Osteoblast (primary cell): ENCODE measurements at regions not wholly inside any gene's neighbourhood (a gene's known extent, or its start where the extent isn't known, plus 50 kb on each side); places are given as distances from the start of the nearest gene placed in this dataset.

ENCODE experiments used
- DNase-seq: peaks from one replicate; pipeline ENCODE4 v3.0.0; 2011; ENCODE audit warnings: low spot score, mixed read lengths; ENCODE audit not compliant: insufficient read length; ENCODE audit errors: missing footprints
- H2AFZ ChIP-seq: 2 replicates; pipeline ENCODE4 v1.6.0; 2011; ENCODE audit warnings: mild to moderate bottlenecking, low read length
- H3K27ac ChIP-seq: 2 replicates; pipeline ENCODE4 v1.5.1; 2011; ENCODE audit warnings: mild to moderate bottlenecking, low read depth, low read length, moderate library complexity
- H3K27me3 ChIP-seq: 2 replicates; pipeline ENCODE4 v1.6.0; 2012; ENCODE audit warnings: mild to moderate bottlenecking, control low read depth, inconsistent platforms, low read length, moderate library complexity; ENCODE audit not compliant: insufficient read depth
- H3K36me3 ChIP-seq: 2 replicates; pipeline ENCODE4 v1.5.1; 2011; ENCODE audit warnings: mild to moderate bottlenecking, low read length, control low read depth, moderate library complexity; ENCODE audit not compliant: insufficient read depth
- H3K4me1 ChIP-seq: 2 replicates; pipeline ENCODE4 v1.5.1; 2011; ENCODE audit warnings: mild to moderate bottlenecking, low read length, control low read depth, moderate library complexity; ENCODE audit not compliant: insufficient read depth
- H3K4me2 ChIP-seq: 2 replicates; pipeline ENCODE4 v1.6.0; 2011; ENCODE audit warnings: mild to moderate bottlenecking, low read length; ENCODE audit not compliant: insufficient read depth
- H3K4me3 ChIP-seq: fragments of 200-600 bp; sonication (generic); 3 replicates; pipeline ENCODE4 v1.5.1; 2012; ENCODE audit warnings: mild to moderate bottlenecking, low read length, inconsistent platforms; ENCODE audit not compliant: insufficient read depth
- H3K79me2 ChIP-seq: 2 replicates; pipeline ENCODE4 v1.6.0; 2012; ENCODE audit warnings: mild to moderate bottlenecking, low read length, control low read depth, inconsistent platforms; ENCODE audit not compliant: insufficient read depth
- H3K9me3 ChIP-seq: 2 replicates; pipeline ENCODE4 v1.5.1; 2011; ENCODE audit warnings: low read depth, low read length, control low read depth
- H4K20me1 ChIP-seq: 2 replicates; pipeline ENCODE4 v1.6.0; 2012; ENCODE audit warnings: mild to moderate bottlenecking, low read length, control low read depth; ENCODE audit not compliant: insufficient read depth
- CTCF ChIP-seq: IDR thresholded peaks from 2 replicates; pipeline ENCODE4 v1.5.1; 2011; ENCODE audit warnings: mild to moderate bottlenecking, low read depth, low read length, moderate library complexity; ENCODE audit errors: extremely low read depth

DNA sequence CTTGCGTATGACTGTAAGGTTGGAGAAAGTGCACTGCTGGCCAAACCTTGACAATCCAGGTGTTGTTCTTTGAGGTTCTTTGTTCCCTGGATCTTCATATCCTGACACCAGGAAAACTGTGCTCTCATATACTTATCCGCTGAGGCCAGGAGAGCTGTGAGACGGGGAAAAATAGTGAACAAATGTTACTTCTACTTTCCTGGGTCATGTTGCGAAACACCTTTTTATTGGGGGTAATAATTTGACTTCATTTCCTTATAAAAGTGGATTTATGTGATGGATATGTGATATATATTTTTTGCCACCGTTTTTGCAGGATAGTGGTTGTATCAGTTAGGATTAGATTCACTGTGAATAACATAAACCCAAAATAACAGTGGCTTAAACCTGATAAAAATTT lies 336.1 kb downstream of the OSR1 start:
- TF ChIP-seq CTCF = no peak
- H2AFZ ChIP-seq = no peak overlapping the region
- peak overlapping the region; percentile 98 for H3K27ac ChIP-seq
- no peaks in the 10 kb centered on the region for H3K36me3 ChIP-seq
- H3K4me3 ChIP-seq = no peak overlapping the region
- no peak overlapping the region for H3K4me2 ChIP-seq
- H4K20me1 ChIP-seq = no peaks in the 10 kb centered on the region
- H3K9me3 ChIP-seq = no peaks in the 10 kb centered on the region
- DNase-seq = no peak
- H3K79me2 ChIP-seq = no peaks in the 10 kb centered on the region
- no peaks in the 10 kb centered on the region for H3K27me3 ChIP-seq
- H3K4me1 ChIP-seq = peaks cover 24% of the 10 kb centered on the region

GRCh38 chr2:19021721-19022120 lies 336.7 kb downstream of the OSR1 start:
- Histone ChIP-seq H3K4me2 (peak overlapping the region; percentile 80), H3K79me2 (no peaks in the 10 kb centered on the region), H3K4me1 (peaks cover 24% of the 10 kb centered on the region), H3K27ac (peak overlapping the region; percentile 98), H2AFZ (peak overlapping the region; percentile 63), H3K4me3 (no peak overlapping the region), H3K9me3 (no peaks in the 10 kb centered on the region), H3K27me3 (no peaks in the 10 kb centered on the region), H3K36me3 (no peaks in the 10 kb centered on the region), H4K20me1 (no peaks in the 10 kb centered on the region)
- TF ChIP-seq CTCF = no peak
- peak; percentile 62 for DNase-seq

- no peaks in the 10 kb centered on the region for H3K27me3 ChIP-seq
- H3K9me3 ChIP-seq = no peaks in the 10 kb centered on the region
- H3K79me2 ChIP-seq = no peaks in the 10 kb centered on the region
- peak; percentile 95 for DNase-seq
- peak overlapping the region; percentile 69 for H2AFZ ChIP-seq
- H3K36me3 ChIP-seq = no peaks in the 10 kb centered on the region
- H3K27ac ChIP-seq = peak overlapping the region; percentile 98
- no peaks in the 10 kb centered on the region for H4K20me1 ChIP-seq
- peaks cover 24% of the 10 kb centered on the region for H3K4me1 ChIP-seq
- no peak for TF ChIP-seq CTCF
- peak overlapping the region; percentile 80 for H3K4me2 ChIP-seq
- H3K4me3 ChIP-seq = peak overlapping the region; percentile 47
These were observed 337.3 kb downstream of the OSR1 start for GRCh38 chr2:19021100-19021476.

DNA sequence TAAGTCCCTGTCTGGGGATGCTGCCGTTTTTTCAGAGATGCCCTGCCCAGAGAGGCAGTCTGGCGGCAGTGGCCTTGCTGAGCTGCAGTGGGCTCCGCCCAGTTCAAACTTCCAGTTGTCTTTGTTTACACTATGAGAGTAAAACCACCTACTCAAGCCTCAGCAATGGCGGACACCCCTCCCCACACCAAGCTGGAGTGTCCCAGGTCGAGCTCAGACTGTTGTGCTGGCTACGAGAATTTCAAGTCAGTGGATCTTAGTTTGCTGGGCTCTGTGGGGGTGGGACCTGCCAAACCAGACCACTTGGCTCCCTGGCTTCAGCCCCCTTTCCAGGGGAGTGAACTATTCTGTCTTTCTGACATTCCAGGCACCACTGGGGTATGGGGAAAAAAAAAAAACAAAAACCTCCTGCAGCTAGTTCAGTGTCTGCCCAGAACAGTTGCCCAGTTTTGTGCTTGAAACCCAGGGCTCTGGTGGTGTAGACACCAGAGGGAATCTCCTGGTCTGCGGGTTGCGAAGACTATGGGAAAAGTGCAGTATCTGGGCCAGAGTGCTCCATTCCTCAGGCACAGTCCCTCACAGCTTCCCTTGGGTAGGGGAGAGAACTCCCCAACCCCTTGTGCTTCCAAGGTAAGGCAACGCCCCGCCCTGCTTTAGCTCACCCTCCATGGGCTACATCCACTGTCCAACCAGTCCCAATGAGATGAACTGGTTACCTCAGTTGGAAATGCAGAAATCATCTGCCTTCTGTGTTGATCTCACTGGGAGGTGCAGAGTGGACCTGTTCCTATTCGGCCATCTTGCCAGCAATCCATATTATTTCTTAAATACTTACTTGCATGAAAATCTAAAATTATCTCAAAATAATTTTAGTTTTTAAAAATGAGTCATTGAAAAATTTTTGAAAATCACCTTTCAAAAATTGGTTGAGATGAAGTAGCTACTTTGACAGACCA lies 338.0 kb downstream of the OSR1 start:
- H3K79me2 ChIP-seq = no peaks in the 10 kb centered on the region
- no peak overlapping the region for H3K4me3 ChIP-seq
- no peaks in the 10 kb centered on the region for H3K27me3 ChIP-seq
- no peaks in the 10 kb centered on the region for H3K36me3 ChIP-seq
- H2AFZ ChIP-seq = peak overlapping the region; percentile 62
- peak overlapping the region; percentile 80 for H3K4me2 ChIP-seq
- H4K20me1 ChIP-seq = no peaks in the 10 kb centered on the region
- H3K4me1 ChIP-seq = peaks cover 24% of the 10 kb centered on the region
- no peaks in the 10 kb centered on the region for H3K9me3 ChIP-seq
- DNase-seq = no peak
- no peak for TF ChIP-seq CTCF
- peak overlapping the region; percentile 98 for H3K27ac ChIP-seq
